Brain microvascular endothelial cell (primary cell): ENCODE measurements at regions not wholly inside any gene's neighbourhood (a gene's known extent, or its start where the extent isn't known, plus 50 kb on each side); places are given as distances from the start of the nearest gene placed in this dataset.

Experiments
- DNase-seq: peaks from one replicate; pipeline ENCODE4 v3.0.0-alpha.2; 2020
- H3K27ac ChIP-seq: fragments of 250-450 bp; sonication (Bioruptor Pico); 2 replicates; pipeline ENCODE4 v1.5.1; 2020; ENCODE audit warnings: mild to moderate bottlenecking, moderate library complexity
- H3K27me3 ChIP-seq: fragments of 250-450 bp; sonication (Bioruptor Pico); replicated peaks from 2 replicates; pipeline ENCODE4 v1.5.1; 2020; ENCODE audit warnings: mild to moderate bottlenecking
- H3K36me3 ChIP-seq: fragments of 250-450 bp; sonication (Bioruptor Pico); replicated peaks from 2 replicates; pipeline ENCODE4 v1.5.1; 2020; ENCODE audit warnings: mild to moderate bottlenecking
- H3K4me3 ChIP-seq: 2 replicates; pipeline ENCODE4 v1.5.1; 2011; ENCODE audit warnings: low read depth, mild to moderate bottlenecking, control low read depth, low read length, moderate library complexity
- CTCF ChIP-seq: IDR thresholded peaks from 2 replicates; pipeline ENCODE4 v1.5.1; 2011; ENCODE audit warnings: low read depth, mild to moderate bottlenecking, moderate library complexity, low read length, control low read depth, inconsistent platforms; ENCODE audit errors: missing control alignments
- in situ Hi-C: cut with HindIII; loops from 2 replicates; pipeline ENCODE4 v1.10.0; 2017; ENCODE audit warnings: low sequenced_read_pairs, low pct_ligation_motif_present

- in situ Hi-C loops: no loop called here
- Histone ChIP-seq H3K4me3 (no peak overlapping the region), H3K27me3 (no peaks in the 10 kb centered on the region), H3K36me3 (no peaks in the 10 kb centered on the region), H3K27ac (no peak overlapping the region)
- DNase-seq: peak; percentile 45
- TF ChIP-seq CTCF: no peak
Measured at GRCh38 chr19:27972291-27973040, 1240.5 kb downstream of the UQCRFS1 start.

- Histone ChIP-seq H3K27ac (no peak overlapping the region), H3K27me3 (no peaks in the 10 kb centered on the region), H3K36me3 (no peaks in the 10 kb centered on the region), H3K4me3 (no peak overlapping the region)
- DNase-seq: no peak
- in situ Hi-C loops: no loop called here
- no peak for TF ChIP-seq CTCF
Measured at GRCh38 chr19:27971869-27972268, 1241.1 kb downstream of the UQCRFS1 start.

GRCh38 chr19:27971071-27971470 lies 1241.9 kb downstream of the UQCRFS1 start:
- DNase-seq: peak; percentile 63
- Histone ChIP-seq H3K4me3 (no peak overlapping the region), H3K36me3 (no peaks in the 10 kb centered on the region), H3K27me3 (no peaks in the 10 kb centered on the region), H3K27ac (no peak overlapping the region)
- no peak for TF ChIP-seq CTCF
- in situ Hi-C loops: no loop called here

DNA sequence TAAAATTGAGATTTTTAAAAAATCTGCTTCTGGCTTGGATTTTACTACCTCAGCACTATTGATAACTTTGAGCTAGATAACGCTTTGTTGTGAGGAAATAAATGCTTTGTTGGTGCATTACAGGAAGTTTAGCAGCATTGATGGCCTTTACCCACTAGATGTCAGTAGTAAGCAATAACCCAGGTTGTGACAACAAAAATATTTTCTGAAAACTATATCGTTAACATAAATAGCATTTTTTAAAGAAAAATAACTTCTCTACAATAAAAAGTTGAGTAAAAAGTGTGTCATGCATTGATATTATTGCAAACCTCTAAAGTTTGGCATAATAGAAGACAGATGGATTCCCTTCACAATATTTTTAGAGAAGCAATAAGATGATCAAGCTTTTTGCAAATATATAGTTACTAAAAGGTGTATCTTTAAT lies 1246.5 kb downstream of the UQCRFS1 start:
- in situ Hi-C loops: no loop called here
- peak; percentile 56 for TF ChIP-seq CTCF
- no peak for DNase-seq
- no peak overlapping the region for H3K4me3 ChIP-seq
- no peaks in the 10 kb centered on the region for H3K27me3 ChIP-seq
- H3K36me3 ChIP-seq: no peaks in the 10 kb centered on the region
- H3K27ac ChIP-seq: no peak overlapping the region

DNA sequence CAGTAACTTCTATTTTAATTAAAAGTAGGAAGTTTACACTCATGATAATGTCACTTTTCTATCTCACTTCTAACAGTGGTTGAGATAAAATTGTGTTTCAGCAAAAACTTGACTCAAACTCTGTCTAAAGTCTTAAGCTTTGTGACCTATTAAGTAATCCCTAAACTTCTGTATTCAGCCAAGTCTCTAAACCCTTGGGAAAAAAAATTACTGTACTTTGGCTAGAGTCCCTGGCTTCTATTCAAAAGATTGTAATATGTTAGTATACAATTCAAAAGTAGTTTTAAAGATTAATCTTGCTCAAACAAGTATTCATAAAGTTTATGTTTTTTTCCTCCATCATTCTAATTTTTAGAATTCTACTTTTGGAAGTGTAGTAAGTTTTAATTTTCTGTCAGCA lies 1248.8 kb downstream of the UQCRFS1 start:
- DNase-seq: no peak
- Histone ChIP-seq H3K27me3 (no peaks in the 10 kb centered on the region), H3K27ac (no peak overlapping the region), H3K4me3 (no peak overlapping the region), H3K36me3 (no peaks in the 10 kb centered on the region)
- in situ Hi-C loops: no loop called here
- no peak for TF ChIP-seq CTCF

DNA sequence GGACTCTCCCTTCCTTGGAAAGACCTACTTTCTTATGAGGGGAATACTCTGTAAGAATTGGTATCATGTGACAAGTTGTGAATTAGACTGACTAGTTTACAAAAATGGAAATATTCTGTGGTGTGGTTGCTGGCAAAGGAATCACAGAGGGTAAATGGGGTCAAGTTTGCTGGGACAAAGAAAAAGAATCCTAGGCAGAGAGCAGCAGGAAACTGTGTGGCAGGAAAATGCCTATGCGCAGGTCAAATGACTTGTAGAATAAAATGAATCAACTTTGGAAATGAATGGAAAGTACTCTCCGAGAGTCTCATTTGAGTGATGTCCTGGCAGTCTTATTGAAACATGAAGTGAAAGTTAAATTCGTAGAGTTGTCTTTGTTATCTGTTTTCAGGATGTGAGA lies 1250.7 kb downstream of the UQCRFS1 start:
- Histone ChIP-seq H3K36me3 (no peaks in the 10 kb centered on the region), H3K27ac (no peak overlapping the region), H3K4me3 (no peak overlapping the region), H3K27me3 (no peaks in the 10 kb centered on the region)
- TF ChIP-seq CTCF: no peak
- peak; percentile 14 for DNase-seq
- in situ Hi-C loops: no loop called here
